ENCODE measurements at regions not wholly inside any gene's neighbourhood (a gene's known extent, or its start where the extent isn't known, plus 50 kb on each side); places are given as distances from the start of the nearest gene placed in this dataset.
"Not testable (repeated sequence)": the region's sequence is repeated elsewhere in the genome, so short reads cannot be mapped to it uniquely, and the experiment has no call there.

- in situ Hi-C loops (cut with HindIII; ENCODE audit: low pct_unique_long_range_greater_than_20kb, low sequenced_read_pairs): no loop called here
- no peak for TF ChIP-seq JUND (IDR thresholded peaks at IDR 0.05; ENCODE audit: low read depth)
- DNase-seq (ENCODE audit: low read depth in 1 of 2, low spot score in 1 of 2): no peak
Observed at GRCh38 chr1:90864681-90865080, 147.6 kb upstream of the BARHL2 start.

GRCh38 chr1:90862782-90863181 is 145.7 kb upstream of the BARHL2 start:
- in situ Hi-C loops (cut with HindIII; ENCODE audit: low pct_unique_long_range_greater_than_20kb, low sequenced_read_pairs): no loop called here
- DNase-seq (ENCODE audit: low read depth in 1 of 2, low spot score in 1 of 2): no peak
- no peak for TF ChIP-seq JUND (IDR thresholded peaks at IDR 0.05; ENCODE audit: low read depth)

GRCh38 chr1:90861421-90861820 is 144.3 kb upstream of the BARHL2 start:
- in situ Hi-C loops (cut with HindIII; ENCODE audit: low pct_unique_long_range_greater_than_20kb, low sequenced_read_pairs); DNase-seq (ENCODE audit: low read depth in 1 of 2, low spot score in 1 of 2): not testable (repeated sequence)

GRCh38 chr1:90856463-90857007 is 139.4 kb upstream of the BARHL2 start:
- DNase-seq (ENCODE audit: low read depth in 1 of 2, low spot score in 1 of 2): no peak
- in situ Hi-C loops (cut with HindIII; ENCODE audit: low pct_unique_long_range_greater_than_20kb, low sequenced_read_pairs): no loop called here
- TF ChIP-seq JUND (IDR thresholded peaks at IDR 0.05; ENCODE audit: low read depth): no peak

GRCh38 chr1:90854397-90854924 is 137.4 kb upstream of the BARHL2 start:
- no peak for DNase-seq (ENCODE audit: low read depth in 1 of 2, low spot score in 1 of 2)
- TF ChIP-seq JUND (IDR thresholded peaks at IDR 0.05; ENCODE audit: low read depth): no peak
- in situ Hi-C loops (cut with HindIII; ENCODE audit: low pct_unique_long_range_greater_than_20kb, low sequenced_read_pairs): no loop called here

- in situ Hi-C loops (cut with HindIII; ENCODE audit: low pct_unique_long_range_greater_than_20kb, low sequenced_read_pairs): no loop called here
Observed at GRCh38 chr1:90851711-90852050, 134.6 kb upstream of the BARHL2 start.

GRCh38 chr1:90850898-90851710 is 134.0 kb upstream of the BARHL2 start:
- in situ Hi-C loops (cut with HindIII; ENCODE audit: low pct_unique_long_range_greater_than_20kb, low sequenced_read_pairs): no loop called here
- DNase-seq (ENCODE audit: low read depth in 1 of 2, low spot score in 1 of 2): no peak
- no peak for TF ChIP-seq JUND (IDR thresholded peaks at IDR 0.05; ENCODE audit: low read depth)

More at GRCh38 chr1:90851711-90852050, 134.6 kb upstream of the BARHL2 start:
- no peak for DNase-seq (ENCODE audit: low read depth in 1 of 2, low spot score in 1 of 2)
- no peak for TF ChIP-seq JUND (IDR thresholded peaks at IDR 0.05; ENCODE audit: low read depth)

- in situ Hi-C loops (cut with HindIII; ENCODE audit: low pct_unique_long_range_greater_than_20kb, low sequenced_read_pairs): no loop called here
- DNase-seq (ENCODE audit: low read depth in 1 of 2, low spot score in 1 of 2): no peak
- TF ChIP-seq JUND (IDR thresholded peaks at IDR 0.05; ENCODE audit: low read depth): no peak
Observed at GRCh38 chr1:90850181-90850897, 133.2 kb upstream of the BARHL2 start.

- DNase-seq (ENCODE audit: low read depth in 1 of 2, low spot score in 1 of 2): no peak
- in situ Hi-C loops (cut with HindIII; ENCODE audit: low pct_unique_long_range_greater_than_20kb, low sequenced_read_pairs): no loop called here
- no peak for TF ChIP-seq JUND (IDR thresholded peaks at IDR 0.05; ENCODE audit: low read depth)
Observed at GRCh38 chr1:90841473-90841872, 124.4 kb upstream of the BARHL2 start.

- in situ Hi-C loops (cut with HindIII; ENCODE audit: low pct_unique_long_range_greater_than_20kb, low sequenced_read_pairs): no loop called here
- no peak for DNase-seq (ENCODE audit: low read depth in 1 of 2, low spot score in 1 of 2)
Observed at GRCh38 chr1:90840352-90840751, 123.2 kb upstream of the BARHL2 start.

GRCh38 chr1:90839323-90839722 is 122.2 kb upstream of the BARHL2 start:
- no peak for DNase-seq (ENCODE audit: low read depth in 1 of 2, low spot score in 1 of 2)
- TF ChIP-seq JUND (IDR thresholded peaks at IDR 0.05; ENCODE audit: low read depth): no peak
- in situ Hi-C loops (cut with HindIII; ENCODE audit: low pct_unique_long_range_greater_than_20kb, low sequenced_read_pairs): no loop called here

More at GRCh38 chr1:90840352-90840751, 123.2 kb upstream of the BARHL2 start:
- no peak for TF ChIP-seq JUND (IDR thresholded peaks at IDR 0.05; ENCODE audit: low read depth)

GRCh38 chr1:90838720-90839119 is 121.6 kb upstream of the BARHL2 start:
- DNase-seq (ENCODE audit: low read depth in 1 of 2, low spot score in 1 of 2): no peak
- in situ Hi-C loops (cut with HindIII; ENCODE audit: low pct_unique_long_range_greater_than_20kb, low sequenced_read_pairs): no loop called here

GRCh38 chr1:90837420-90837819 is 120.3 kb upstream of the BARHL2 start:
- in situ Hi-C loops (cut with HindIII; ENCODE audit: low pct_unique_long_range_greater_than_20kb, low sequenced_read_pairs): no loop called here
- DNase-seq (ENCODE audit: low read depth in 1 of 2, low spot score in 1 of 2): peak in 1 of 2 experiments; percentile 1
- no peak for TF ChIP-seq JUND (IDR thresholded peaks at IDR 0.05; ENCODE audit: low read depth)

More at GRCh38 chr1:90838720-90839119, 121.6 kb upstream of the BARHL2 start:
- no peak for TF ChIP-seq JUND (IDR thresholded peaks at IDR 0.05; ENCODE audit: low read depth)

Measured in T47D (cell line).